HEK293 (cell line): ENCODE measurements at regions not wholly inside any gene's neighbourhood (a gene's known extent, or its start where the extent isn't known, plus 50 kb on each side); places are given as distances from the start of the nearest gene placed in this dataset.

Experiments used
- CTCF ChIA-PET: fragments of 350-600 bp; formaldehyde crosslinking; extraction: SDS; loops from one replicate; lab custom pipeline; 2021; ENCODE audit warnings: antibody characterized with exemption; lab: Yijun Ruan, JAX
- POLR2A ChIA-PET: fragments of 300-600 bp; formaldehyde crosslinking; extraction: SDS; loops from one replicate; lab custom pipeline; 2020; ENCODE audit warnings: antibody characterized with exemption, inconsistent platforms; lab: Yijun Ruan, JAX
- H3K27ac ChIP-seq: fragments of 200-500 bp; sonication (Bioruptor generic); 2 replicates; pipeline ENCODE4 v1.5.1; 2014; ENCODE audit warnings: low read depth, low read length, control low read depth, inconsistent platforms; ENCODE audit errors: extremely low read depth
- H3K36me3 ChIP-seq, 2 experiments: fragments of 200-500 bp in 1 of 2; sonication (Bioruptor generic) in 1 of 2; 1 replicate in 1 of 2; 2 replicates in 1 of 2; pipeline ENCODE4 v1.5.1; 2014 to 2017; ENCODE audit warnings: inconsistent platforms in 2 of 2, low read length in 2 of 2; ENCODE audit not compliant: control insufficient read depth in 2 of 2, insufficient read depth in 1 of 2
- H3K4me1 ChIP-seq: fragments of 200-500 bp; sonication (Bioruptor generic); 2 replicates; pipeline ENCODE4 v1.5.1; 2014; ENCODE audit warnings: mild to moderate bottlenecking, low read length, inconsistent platforms; ENCODE audit not compliant: control insufficient read depth, insufficient read depth
- H3K4me3 ChIP-seq: 2 replicates; pipeline ENCODE4 v1.5.1; 2011; ENCODE audit warnings: low read depth, mild to moderate bottlenecking, control low read depth, low read length, moderate library complexity
- H3K9me3 ChIP-seq: fragments of 200-500 bp; sonication (Bioruptor generic); 2 replicates; pipeline ENCODE4 v1.5.1; 2014; ENCODE audit warnings: low read depth, low read length, inconsistent platforms; ENCODE audit not compliant: control insufficient read depth, insufficient read depth
- BCL11B ChIP-seq: fragments of 450-650 bp; formaldehyde crosslinking; IDR thresholded peaks from 2 replicates; pipeline ENCODE4 v1.5.1; 2016; ENCODE audit warnings: low read depth, missing biosample characterization, missing genetic modification characterization
- EGR2 ChIP-seq: fragments of 450-650 bp; formaldehyde crosslinking; IDR thresholded peaks from 2 replicates; pipeline ENCODE4 v1.5.1; 2016; ENCODE audit warnings: low read depth, missing biosample characterization, missing genetic modification characterization
- GFI1B ChIP-seq: fragments of 450-650 bp; formaldehyde crosslinking; IDR thresholded peaks from 2 replicates; pipeline ENCODE4 v1.5.1; 2016; ENCODE audit warnings: missing biosample characterization, missing genetic modification characterization
- GLI2 ChIP-seq: fragments of 450-650 bp; formaldehyde crosslinking; IDR thresholded peaks from 2 replicates; pipeline ENCODE4; 2017; ENCODE audit warnings: missing biosample characterization, missing genetic modification characterization, low read depth, borderline replicate concordance
- GLIS1 ChIP-seq: fragments of 450-650 bp; formaldehyde crosslinking; IDR thresholded peaks from 2 replicates; pipeline ENCODE4 v1.5.1; 2016; ENCODE audit warnings: missing biosample characterization, missing genetic modification characterization
- HOXC10 ChIP-seq: sonication (generic); formaldehyde crosslinking; IDR thresholded peaks from 2 replicates; pipeline ENCODE4 v1.8.1; 2023; ENCODE audit warnings: mild to moderate bottlenecking, missing genetic modification reagents
- IKZF3 ChIP-seq: fragments of 450-650 bp; IDR thresholded peaks from 2 replicates; pipeline ENCODE4 v1.5.0; 2018; ENCODE audit warnings: missing biosample characterization, mild to moderate bottlenecking, missing genetic modification characterization, moderate library complexity
- KLF1 ChIP-seq: fragments of 450-650 bp; formaldehyde crosslinking; IDR thresholded peaks from 2 replicates; pipeline ENCODE4 v1.5.1; 2016; ENCODE audit warnings: missing biosample characterization, missing genetic modification characterization
- KLF10 ChIP-seq: fragments of 450-650 bp; IDR thresholded peaks from 2 replicates; pipeline ENCODE4 v1.5.1; 2018; ENCODE audit warnings: missing biosample characterization, mild to moderate bottlenecking, missing genetic modification characterization
- MZF1 ChIP-seq: fragments of 450-650 bp; formaldehyde crosslinking; IDR thresholded peaks from 2 replicates; pipeline ENCODE4 v1.5.1; 2017; ENCODE audit warnings: missing biosample characterization, missing genetic modification characterization, borderline replicate concordance
- OSR2 ChIP-seq: fragments of 450-650 bp; formaldehyde crosslinking; IDR thresholded peaks from 2 replicates; pipeline ENCODE4 v1.5.1; 2016; ENCODE audit warnings: missing biosample characterization, missing genetic modification characterization
- PRDM1 ChIP-seq: fragments of 450-650 bp; formaldehyde crosslinking; IDR thresholded peaks from 2 replicates; pipeline ENCODE4; 2016; ENCODE audit warnings: missing biosample characterization, missing genetic modification characterization
- SALL2 ChIP-seq: fragments of 450-650 bp; formaldehyde crosslinking; IDR thresholded peaks from 2 replicates; pipeline ENCODE4 v1.5.0; 2017; ENCODE audit warnings: missing biosample characterization, mild to moderate bottlenecking, missing genetic modification characterization, borderline replicate concordance
- SCRT2 ChIP-seq: fragments of 450-650 bp; formaldehyde crosslinking; IDR thresholded peaks from 2 replicates; pipeline ENCODE4 v1.5.1; 2016; ENCODE audit warnings: missing biosample characterization, missing genetic modification characterization
- YY2 ChIP-seq: fragments of 450-650 bp; formaldehyde crosslinking; IDR thresholded peaks from 2 replicates; pipeline ENCODE4 v1.5.1; 2016; ENCODE audit warnings: missing biosample characterization, missing genetic modification characterization
- ZBTB21 ChIP-seq: fragments of 450-650 bp; formaldehyde crosslinking; IDR thresholded peaks from 2 replicates; pipeline ENCODE4 v1.5.1; 2017; ENCODE audit warnings: missing biosample characterization, missing genetic modification characterization
- ZBTB8A ChIP-seq: fragments of 450-650 bp; formaldehyde crosslinking; IDR thresholded peaks from 2 replicates; pipeline ENCODE4 v1.5.1; 2016; ENCODE audit warnings: missing biosample characterization, missing genetic modification characterization
- ZFP69B ChIP-seq: fragments of 450-650 bp; formaldehyde crosslinking; IDR thresholded peaks from 2 replicates; pipeline ENCODE4 v1.5.1; 2016; ENCODE audit warnings: missing biosample characterization, missing genetic modification characterization
- ZIC2 ChIP-seq: fragments of 450-650 bp; formaldehyde crosslinking; IDR thresholded peaks from 2 replicates; pipeline ENCODE4 v1.5.1; 2016; ENCODE audit warnings: missing biosample characterization, missing genetic modification characterization
- ZNF114 ChIP-seq: fragments of 450-650 bp; formaldehyde crosslinking; IDR thresholded peaks from 2 replicates; pipeline ENCODE4 v1.5.0; 2017; ENCODE audit warnings: missing biosample characterization, missing genetic modification characterization
- ZNF133 ChIP-seq: fragments of 450-650 bp; formaldehyde crosslinking; IDR thresholded peaks from 2 replicates; pipeline ENCODE4 v1.5.1; 2016; ENCODE audit warnings: missing biosample characterization, missing genetic modification characterization
- ZNF184 ChIP-seq: fragments of 450-650 bp; IDR thresholded peaks from 2 replicates; pipeline ENCODE4 v1.5.1; 2018; ENCODE audit warnings: missing biosample characterization, mild to moderate bottlenecking, missing genetic modification characterization
- ZNF211 ChIP-seq: fragments of 450-650 bp; formaldehyde crosslinking; IDR thresholded peaks from 2 replicates; pipeline ENCODE4 v1.5.1; 2016; ENCODE audit warnings: low read depth, missing biosample characterization, missing genetic modification characterization
- ZNF239 ChIP-seq: fragments of 450-650 bp; formaldehyde crosslinking; IDR thresholded peaks from 2 replicates; pipeline ENCODE4 v1.5.1; 2016; ENCODE audit warnings: missing biosample characterization, missing genetic modification characterization
- ZNF416 ChIP-seq: fragments of 450-650 bp; formaldehyde crosslinking; IDR thresholded peaks from 2 replicates; pipeline ENCODE4 v1.5.1; 2016; ENCODE audit warnings: missing biosample characterization, missing genetic modification characterization
- ZNF501 ChIP-seq: fragments of 450-650 bp; formaldehyde crosslinking; IDR thresholded peaks from 2 replicates; pipeline ENCODE4 v1.5.1; 2016; ENCODE audit warnings: missing biosample characterization, missing genetic modification characterization
- ZNF521 ChIP-seq: fragments of 450-650 bp; formaldehyde crosslinking; IDR thresholded peaks from 2 replicates; pipeline ENCODE4 v1.5.1; 2017; ENCODE audit warnings: missing biosample characterization, mild to moderate bottlenecking, missing genetic modification characterization
- ZNF548 ChIP-seq: fragments of 450-650 bp; formaldehyde crosslinking; IDR thresholded peaks from 2 replicates; pipeline ENCODE4 v1.5.1; 2016; ENCODE audit warnings: missing biosample characterization, missing genetic modification characterization
- ZNF561 ChIP-seq: fragments of 450-650 bp; IDR thresholded peaks from 2 replicates; pipeline ENCODE4 v1.5.1; 2018; ENCODE audit warnings: missing biosample characterization, missing genetic modification characterization, borderline replicate concordance
- ZNF621 ChIP-seq: fragments of 450-650 bp; formaldehyde crosslinking; IDR thresholded peaks from 2 replicates; pipeline ENCODE4 v1.5.1; 2017; ENCODE audit warnings: missing biosample characterization, missing genetic modification characterization
- ZNF660 ChIP-seq: fragments of 450-650 bp; IDR thresholded peaks from 2 replicates; pipeline ENCODE4 v1.5.1; 2018; ENCODE audit warnings: missing biosample characterization, mild to moderate bottlenecking, missing genetic modification characterization
- ZNF677 ChIP-seq: fragments of 450-650 bp; IDR thresholded peaks from 2 replicates; pipeline ENCODE4 v1.5.0; 2018; ENCODE audit warnings: missing biosample characterization, mild to moderate bottlenecking, missing genetic modification characterization, moderate library complexity
- ZNF837 ChIP-seq: fragments of 450-650 bp; formaldehyde crosslinking; IDR thresholded peaks from 2 replicates; pipeline ENCODE4 v1.5.1; 2016; ENCODE audit warnings: missing biosample characterization, missing genetic modification characterization
- ZSCAN16 ChIP-seq: fragments of 450-650 bp; formaldehyde crosslinking; IDR thresholded peaks from 2 replicates; pipeline ENCODE4 v1.5.1; 2016; ENCODE audit warnings: missing biosample characterization, missing genetic modification characterization
- TF ChIP-seq, protein P1 (sequence below): fragments of 450-650 bp; formaldehyde crosslinking; IDR thresholded peaks from 2 replicates; pipeline ENCODE4 v1.5.1; 2017; ENCODE audit warnings: missing biosample characterization, missing genetic modification characterization
- TF ChIP-seq, protein P2 (sequence below): fragments of 450-650 bp; formaldehyde crosslinking; IDR thresholded peaks from 2 replicates; pipeline ENCODE4 v1.5.1; 2016; ENCODE audit warnings: missing biosample characterization, missing genetic modification characterization
- TF ChIP-seq, protein P3 (sequence below): fragments of 450-650 bp; formaldehyde crosslinking; IDR thresholded peaks from 2 replicates; pipeline ENCODE4 v1.5.1; 2016; ENCODE audit warnings: missing biosample characterization, missing genetic modification characterization

DNA sequence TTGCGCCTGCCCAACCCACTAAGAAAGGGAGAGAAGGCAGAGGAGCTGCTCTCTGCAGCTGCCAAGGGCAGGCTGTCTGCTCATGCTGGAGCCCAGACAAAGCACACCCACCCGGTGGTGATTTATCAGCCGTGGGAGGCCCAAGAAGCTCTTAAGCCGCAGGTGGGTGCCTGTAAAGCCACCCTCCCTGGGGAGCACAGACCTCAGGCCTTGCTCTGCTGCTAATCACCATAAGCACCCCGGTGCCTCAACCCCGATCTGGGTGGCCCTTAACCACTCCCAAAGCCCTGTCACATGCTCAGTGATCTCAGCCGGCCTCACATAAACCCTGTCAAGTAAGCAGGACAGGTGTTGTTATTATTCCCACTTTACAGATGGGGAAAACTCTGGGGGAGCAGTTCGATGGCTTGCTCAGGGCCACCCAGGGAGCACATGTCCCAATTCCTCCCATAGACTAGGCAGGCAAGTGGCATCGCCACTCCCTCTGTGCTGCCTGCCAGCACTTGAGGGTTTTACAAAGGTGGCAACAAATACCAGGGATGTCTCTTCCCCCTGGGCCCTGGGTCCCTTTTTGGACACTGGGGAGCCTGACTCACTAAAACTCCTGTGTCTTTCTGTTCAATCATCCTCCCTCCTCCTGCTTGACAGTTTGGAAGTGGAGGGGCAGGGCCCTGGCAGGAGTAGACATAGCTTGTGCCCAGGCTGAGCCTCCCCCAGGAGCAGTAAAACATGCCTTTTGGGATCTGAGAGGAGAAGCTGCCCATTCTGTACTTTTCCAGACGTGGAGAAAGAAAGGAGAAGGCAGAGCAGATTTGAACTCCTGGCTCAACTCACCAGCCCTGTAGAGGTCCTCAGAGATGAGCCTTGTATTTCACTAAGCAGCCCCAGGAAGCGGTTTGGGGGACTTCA, 299.3 kb downstream of the SOX9 start:
- POLR2A ChIA-PET, result interaction anchor here (1.6 kb wide), 1 partner anchor 300 kb away, joined by 5 read pairs; the partner anchor contains the start of gene SOX9
- peaks cover 5% of the 10 kb centered on the region for H3K9me3 ChIP-seq
- H3K4me3 ChIP-seq, result no peak overlapping the region
- H3K36me3 ChIP-seq, result no peaks in the 10 kb centered on the region
- H3K4me1 ChIP-seq, result peaks cover 19% of the 10 kb centered on the region; the same call in 1 of the 2 replicates
- CTCF ChIA-PET, result no interaction called here
- H3K27ac ChIP-seq, result peak overlapping the region; percentile 55; the same call in 1 of the 2 replicates
- 0 out of 2 replicates have a peak, but pooled peaks have one; percentile 22 for TF ChIP-seq ZBTB8A
- TF ChIP-seq ZNF239, result no peak
- TF ChIP-seq ZFP69B (tag by site-specific recombination), result no peak
- TF ChIP-seq ZNF521 (tag by site-specific recombination), result no peak
- no peak for TF ChIP-seq ZBTB21
- 0 out of 2 replicates have a peak, but pooled peaks have one; percentile 31 for TF ChIP-seq GLI2 (tag by site-specific recombination)
- peak; percentile 96 for TF ChIP-seq EGR2 (tag by site-specific recombination)
- no peak for TF ChIP-seq ZNF677
- no peak for TF ChIP-seq ZNF561
- peak; percentile 100 for TF ChIP-seq GLIS1
- peak; percentile 64; the same call in 1 of the 2 replicates for TF ChIP-seq OSR2 (tag by site-specific recombination)
- no peak for TF ChIP-seq ZNF548
- TF ChIP-seq GFI1B (tag by site-specific recombination), result no peak
- TF ChIP-seq ZSCAN16 (tag by site-specific recombination), result no peak
- peak; percentile 59 for TF ChIP-seq SCRT2 (tag by site-specific recombination)
- peak; percentile 42; the same call in 1 of the 2 replicates for TF ChIP-seq KLF1 (tag by site-specific recombination)
- TF ChIP-seq, protein P1, sequence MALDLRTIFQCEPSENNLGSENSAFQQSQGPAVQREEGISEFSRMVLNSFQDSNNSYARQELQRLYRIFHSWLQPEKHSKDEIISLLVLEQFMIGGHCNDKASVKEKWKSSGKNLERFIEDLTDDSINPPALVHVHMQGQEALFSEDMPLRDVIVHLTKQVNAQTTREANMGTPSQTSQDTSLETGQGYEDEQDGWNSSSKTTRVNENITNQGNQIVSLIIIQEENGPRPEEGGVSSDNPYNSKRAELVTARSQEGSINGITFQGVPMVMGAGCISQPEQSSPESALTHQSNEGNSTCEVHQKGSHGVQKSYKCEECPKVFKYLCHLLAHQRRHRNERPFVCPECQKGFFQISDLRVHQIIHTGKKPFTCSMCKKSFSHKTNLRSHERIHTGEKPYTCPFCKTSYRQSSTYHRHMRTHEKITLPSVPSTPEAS (tag by site-specific recombination), result no peak
- no peak for TF ChIP-seq ZNF114 (tag by site-specific recombination)
- TF ChIP-seq, protein P2, sequence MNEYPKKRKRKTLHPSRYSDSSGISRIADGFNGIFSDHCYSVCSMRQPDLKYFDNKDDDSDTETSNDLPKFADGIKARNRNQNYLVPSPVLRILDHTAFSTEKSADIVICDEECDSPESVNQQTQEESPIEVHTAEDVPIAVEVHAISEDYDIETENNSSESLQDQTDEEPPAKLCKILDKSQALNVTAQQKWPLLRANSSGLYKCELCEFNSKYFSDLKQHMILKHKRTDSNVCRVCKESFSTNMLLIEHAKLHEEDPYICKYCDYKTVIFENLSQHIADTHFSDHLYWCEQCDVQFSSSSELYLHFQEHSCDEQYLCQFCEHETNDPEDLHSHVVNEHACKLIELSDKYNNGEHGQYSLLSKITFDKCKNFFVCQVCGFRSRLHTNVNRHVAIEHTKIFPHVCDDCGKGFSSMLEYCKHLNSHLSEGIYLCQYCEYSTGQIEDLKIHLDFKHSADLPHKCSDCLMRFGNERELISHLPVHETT (tag by site-specific recombination), result no peak
- TF ChIP-seq ZIC2 (tag by site-specific recombination), result peak; percentile 99
- TF ChIP-seq ZNF133 (tag by site-specific recombination), result no peak
- TF ChIP-seq KLF10, result 0 out of 2 replicates have a peak, but pooled peaks have one; percentile 20
- no peak for TF ChIP-seq ZNF621 (tag by site-specific recombination)
- TF ChIP-seq ZNF184 (tag by site-specific recombination), result no peak
- TF ChIP-seq MZF1 (tag by site-specific recombination), result no peak
- no peak for TF ChIP-seq ZNF211
- no peak for TF ChIP-seq ZNF416 (tag by site-specific recombination)
- TF ChIP-seq BCL11B (tag by site-specific recombination), result no peak
- TF ChIP-seq IKZF3 (tag by site-specific recombination), result no peak
- TF ChIP-seq SALL2 (tag by site-specific recombination), result no peak
- no peak for TF ChIP-seq HOXC10 (CRISPR knock-in tag)
- no peak for TF ChIP-seq ZNF660
- no peak for TF ChIP-seq ZNF501
- TF ChIP-seq ZNF837, result no peak
- TF ChIP-seq PRDM1 (tag by site-specific recombination), result no peak
- TF ChIP-seq YY2, result no peak
- TF ChIP-seq, protein P3, sequence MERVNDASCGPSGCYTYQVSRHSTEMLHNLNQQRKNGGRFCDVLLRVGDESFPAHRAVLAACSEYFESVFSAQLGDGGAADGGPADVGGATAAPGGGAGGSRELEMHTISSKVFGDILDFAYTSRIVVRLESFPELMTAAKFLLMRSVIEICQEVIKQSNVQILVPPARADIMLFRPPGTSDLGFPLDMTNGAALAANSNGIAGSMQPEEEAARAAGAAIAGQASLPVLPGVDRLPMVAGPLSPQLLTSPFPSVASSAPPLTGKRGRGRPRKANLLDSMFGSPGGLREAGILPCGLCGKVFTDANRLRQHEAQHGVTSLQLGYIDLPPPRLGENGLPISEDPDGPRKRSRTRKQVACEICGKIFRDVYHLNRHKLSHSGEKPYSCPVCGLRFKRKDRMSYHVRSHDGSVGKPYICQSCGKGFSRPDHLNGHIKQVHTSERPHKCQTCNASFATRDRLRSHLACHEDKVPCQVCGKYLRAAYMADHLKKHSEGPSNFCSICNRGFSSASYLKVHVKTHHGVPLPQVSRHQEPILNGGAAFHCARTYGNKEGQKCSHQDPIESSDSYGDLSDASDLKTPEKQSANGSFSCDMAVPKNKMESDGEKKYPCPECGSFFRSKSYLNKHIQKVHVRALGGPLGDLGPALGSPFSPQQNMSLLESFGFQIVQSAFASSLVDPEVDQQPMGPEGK, result no peak
